GM21360 (cell line): ENCODE measurements at regions not wholly inside any gene's neighbourhood (a gene's known extent, or its start where the extent isn't known, plus 50 kb on each side); places are given as distances from the start of the nearest gene placed in this dataset.

Source experiments
- ATAC-seq: cut with Tn5 transposase; IDR thresholded peaks from one replicate; pipeline ENCODE4 v1.9.1; 2021; ENCODE audit warnings: mild to moderate bottlenecking, moderate library complexity; ENCODE audit not compliant: unreplicated experiment

DNA sequence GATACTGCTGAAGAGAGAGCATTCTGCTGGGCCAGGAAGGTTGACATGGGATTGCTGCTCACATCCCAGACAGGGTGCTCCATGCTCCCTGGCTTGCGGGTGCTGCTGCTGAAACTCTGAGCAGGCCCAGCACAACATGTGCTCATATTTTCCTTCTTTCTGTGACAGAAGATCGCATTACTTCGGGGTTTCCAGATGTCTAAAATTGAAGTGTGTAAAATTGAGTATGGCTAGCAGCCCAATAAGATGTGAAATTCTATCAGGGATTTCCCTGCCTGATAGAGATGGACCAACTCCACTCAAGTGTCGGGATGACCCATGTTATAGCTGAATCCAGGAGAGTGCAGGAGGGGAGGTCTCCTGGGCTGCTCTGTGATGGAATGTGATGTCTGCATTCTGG, 55.6 kb upstream of the KL start:
- ATAC-seq = no peak

DNA sequence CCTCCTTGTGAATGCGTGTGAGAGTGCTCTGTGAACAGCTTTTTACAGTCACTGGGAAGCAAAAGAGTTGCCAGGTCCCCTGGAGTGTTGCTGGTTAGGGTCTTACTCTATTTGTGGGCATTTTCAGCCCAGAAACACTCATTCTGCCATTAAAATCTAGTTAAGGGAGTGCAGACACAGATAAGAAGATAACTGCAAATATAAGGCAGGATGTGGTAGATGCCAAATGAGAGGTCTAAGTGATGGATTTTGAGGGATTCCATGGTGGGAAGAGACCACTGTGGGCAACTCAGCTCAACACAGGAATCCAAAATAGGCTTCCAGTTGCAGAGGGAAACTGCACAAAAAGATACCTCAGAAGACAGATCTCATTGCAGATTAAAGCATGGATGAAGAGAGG, 54.5 kb upstream of the KL start:
- no peak for ATAC-seq

DNA sequence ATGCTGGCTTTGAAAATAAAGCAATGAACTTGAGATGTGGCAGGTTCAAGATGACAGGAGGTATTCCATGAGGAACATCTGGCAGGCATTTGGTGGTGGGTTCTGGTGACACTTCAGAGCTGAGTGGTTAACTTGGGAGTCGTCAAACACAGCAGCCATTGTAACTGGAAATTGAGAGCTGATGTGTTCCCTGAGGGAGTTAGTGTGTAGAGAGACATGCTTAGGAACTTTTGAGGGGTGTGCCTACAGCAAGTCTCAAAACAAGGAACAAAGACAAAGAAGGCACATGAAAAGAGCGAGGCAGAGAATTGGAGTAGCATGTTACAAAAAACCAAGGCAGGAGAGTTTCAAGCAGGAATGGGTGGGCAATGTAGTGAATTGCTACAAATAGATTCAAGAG, 53.9 kb upstream of the KL start:
- ATAC-seq = no peak

DNA sequence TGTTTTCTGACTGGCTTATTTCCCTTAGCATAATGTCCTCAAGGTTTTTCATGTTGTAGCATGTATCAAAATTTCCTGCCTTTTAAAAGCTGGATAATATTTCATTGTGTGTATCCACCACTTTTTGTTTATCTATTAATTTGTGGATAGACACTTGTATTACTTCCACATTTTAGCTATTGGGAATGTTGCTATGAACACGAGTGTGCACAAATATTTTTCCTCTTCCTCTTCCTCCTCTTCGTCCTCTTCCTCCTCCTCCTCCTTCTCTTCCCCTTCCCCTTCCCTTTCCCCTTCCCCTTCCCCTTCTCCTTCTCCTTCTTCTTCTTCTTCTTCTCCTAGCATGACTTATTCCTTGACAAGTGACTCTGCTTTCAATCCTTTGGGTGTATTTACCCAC, 51.2 kb upstream of the KL start:
- ATAC-seq = no peak
